ENCODE measurements at regions not wholly inside any gene's neighbourhood (a gene's known extent, or its start where the extent isn't known, plus 50 kb on each side); places are given as distances from the start of the nearest gene placed in this dataset.

GRCh38 chr12:116346222-116346621, 68.7 kb upstream of the MED13L start:
- Histone ChIP-seq H3K36me3 (ENCODE audit: control insufficient read depth in 2 of 2, insufficient read depth in 2 of 2, low read length in 2 of 2) (no peaks in the 10 kb centered on the region), H3K9me3 (ENCODE audit: control insufficient read depth in 2 of 2, low read length in 2 of 2) (no peaks in the 10 kb centered on the region), H3K27me3 (ENCODE audit: control insufficient read depth in 2 of 2, insufficient read depth in 2 of 2, low read length in 2 of 2) (no peaks in the 10 kb centered on the region), H3K4me3 (ENCODE audit: low read length in 2 of 2) (no peak overlapping the region), H3K9ac (ENCODE audit: low read depth in 1 of 2, low read length in 2 of 2) (no peak overlapping the region), H3K27ac (ENCODE audit: low read depth in 2 of 2, low read length in 2 of 2) (no peak overlapping the region), H3K4me1 (ENCODE audit: control insufficient read depth in 2 of 2, insufficient read depth in 2 of 2, low read length in 2 of 2) (peaks cover 5 to 12% of the 10 kb centered on the region in 2 donors)

GRCh38 chr12:116346741-116347140, 69.2 kb upstream of the MED13L start:
- Histone ChIP-seq H3K27ac (ENCODE audit: low read depth in 2 of 2, low read length in 2 of 2) (no peak overlapping the region), H3K36me3 (ENCODE audit: control insufficient read depth in 2 of 2, insufficient read depth in 2 of 2, low read length in 2 of 2) (no peaks in the 10 kb centered on the region), H3K27me3 (ENCODE audit: control insufficient read depth in 2 of 2, insufficient read depth in 2 of 2, low read length in 2 of 2) (no peaks in the 10 kb centered on the region), H3K4me3 (ENCODE audit: low read length in 2 of 2) (no peak overlapping the region), H3K9me3 (ENCODE audit: control insufficient read depth in 2 of 2, low read length in 2 of 2) (no peaks in the 10 kb centered on the region), H3K9ac (ENCODE audit: low read depth in 1 of 2, low read length in 2 of 2) (no peak overlapping the region), H3K4me1 (ENCODE audit: control insufficient read depth in 2 of 2, insufficient read depth in 2 of 2, low read length in 2 of 2) (peaks cover 5 to 12% of the 10 kb centered on the region in 2 donors)

DNA sequence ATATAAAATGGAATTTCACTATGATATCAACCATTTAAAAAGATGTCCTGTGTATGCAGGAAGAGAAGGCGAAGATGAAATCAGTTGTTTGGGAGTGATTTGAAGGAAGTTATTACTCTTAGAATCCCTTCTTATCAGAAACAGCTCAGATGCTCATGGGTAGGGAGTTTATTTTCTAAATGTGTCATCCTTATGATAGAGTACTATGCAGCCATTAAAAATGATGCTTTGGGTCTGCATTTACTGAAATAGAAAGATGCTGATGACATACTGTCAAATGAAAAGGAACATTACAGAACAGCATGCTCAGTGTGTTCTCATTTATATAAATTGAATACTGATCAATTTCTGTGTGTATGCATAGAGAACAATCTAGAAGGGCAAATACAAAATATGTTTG, 69.8 kb upstream of the MED13L start:
- Histone ChIP-seq H3K27ac (ENCODE audit: low read depth in 2 of 2, low read length in 2 of 2) (no peak overlapping the region), H3K4me1 (ENCODE audit: control insufficient read depth in 2 of 2, insufficient read depth in 2 of 2, low read length in 2 of 2) (peaks cover 5 to 12% of the 10 kb centered on the region in 2 donors), H3K36me3 (ENCODE audit: control insufficient read depth in 2 of 2, insufficient read depth in 2 of 2, low read length in 2 of 2) (no peaks in the 10 kb centered on the region), H3K9me3 (ENCODE audit: control insufficient read depth in 2 of 2, low read length in 2 of 2) (no peaks in the 10 kb centered on the region), H3K27me3 (ENCODE audit: control insufficient read depth in 2 of 2, insufficient read depth in 2 of 2, low read length in 2 of 2) (no peaks in the 10 kb centered on the region), H3K9ac (ENCODE audit: low read depth in 1 of 2, low read length in 2 of 2) (no peak overlapping the region), H3K4me3 (ENCODE audit: low read length in 2 of 2) (no peak overlapping the region)

DNA sequence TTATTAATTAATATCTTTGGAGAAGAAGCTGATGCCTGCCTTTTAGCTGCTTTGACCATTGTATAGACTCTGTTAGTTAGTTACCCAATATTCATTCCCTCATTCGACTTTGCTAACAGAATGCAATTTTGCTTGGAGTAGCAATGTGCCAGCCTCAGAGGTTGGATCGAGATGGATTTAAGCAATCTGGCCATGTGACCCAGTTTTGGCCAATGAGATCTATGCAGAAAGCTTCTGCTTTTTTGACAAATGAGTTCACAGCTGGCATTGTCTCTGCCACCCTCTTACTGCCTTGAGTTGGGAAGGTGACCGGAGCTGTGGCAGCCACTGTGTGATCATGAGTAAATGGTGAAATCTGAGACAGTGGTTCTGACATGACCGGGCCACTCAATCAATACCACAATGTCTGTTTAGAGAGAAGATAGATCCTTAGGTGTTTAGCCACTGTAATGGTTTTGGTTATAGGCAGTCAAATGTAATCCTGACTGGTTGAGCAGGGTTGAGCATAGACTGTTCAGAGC, 74.9 kb upstream of the MED13L start:
- Histone ChIP-seq H3K27me3 (ENCODE audit: control insufficient read depth in 2 of 2, insufficient read depth in 2 of 2, low read length in 2 of 2) (no peaks in the 10 kb centered on the region), H3K27ac (ENCODE audit: low read depth in 2 of 2, low read length in 2 of 2) (no peak overlapping the region), H3K9me3 (ENCODE audit: control insufficient read depth in 2 of 2, low read length in 2 of 2) (no peaks in the 10 kb centered on the region)

GRCh38 chr12:116353958-116354357, 76.5 kb upstream of the MED13L start:
- H3K9me3 ChIP-seq (ENCODE audit: control insufficient read depth in 2 of 2, low read length in 2 of 2): no peaks in the 10 kb centered on the region
- peaks cover 3 to 11% of the 10 kb centered on the region in 2 donors for H3K4me1 ChIP-seq (ENCODE audit: control insufficient read depth in 2 of 2, insufficient read depth in 2 of 2, low read length in 2 of 2)
- H3K27me3 ChIP-seq (ENCODE audit: control insufficient read depth in 2 of 2, insufficient read depth in 2 of 2, low read length in 2 of 2): no peaks in the 10 kb centered on the region
- no peak overlapping the region for H3K4me3 ChIP-seq (ENCODE audit: low read length in 2 of 2)
- no peak overlapping the region for H3K9ac ChIP-seq (ENCODE audit: low read depth in 1 of 2, low read length in 2 of 2)
- no peaks in the 10 kb centered on the region for H3K36me3 ChIP-seq (ENCODE audit: control insufficient read depth in 2 of 2, insufficient read depth in 2 of 2, low read length in 2 of 2)
- no peak overlapping the region for H3K27ac ChIP-seq (ENCODE audit: low read depth in 2 of 2, low read length in 2 of 2)

More for the DNA sequence above, 74.9 kb upstream of the MED13L start:
- H3K36me3 ChIP-seq (ENCODE audit: control insufficient read depth in 2 of 2, insufficient read depth in 2 of 2, low read length in 2 of 2): no peaks in the 10 kb centered on the region
- no peak overlapping the region for H3K9ac ChIP-seq (ENCODE audit: low read depth in 1 of 2, low read length in 2 of 2)
- no peak overlapping the region for H3K4me3 ChIP-seq (ENCODE audit: low read length in 2 of 2)
- H3K4me1 ChIP-seq (ENCODE audit: control insufficient read depth in 2 of 2, insufficient read depth in 2 of 2, low read length in 2 of 2): peaks cover 5 to 12% of the 10 kb centered on the region in 2 donors

DNA sequence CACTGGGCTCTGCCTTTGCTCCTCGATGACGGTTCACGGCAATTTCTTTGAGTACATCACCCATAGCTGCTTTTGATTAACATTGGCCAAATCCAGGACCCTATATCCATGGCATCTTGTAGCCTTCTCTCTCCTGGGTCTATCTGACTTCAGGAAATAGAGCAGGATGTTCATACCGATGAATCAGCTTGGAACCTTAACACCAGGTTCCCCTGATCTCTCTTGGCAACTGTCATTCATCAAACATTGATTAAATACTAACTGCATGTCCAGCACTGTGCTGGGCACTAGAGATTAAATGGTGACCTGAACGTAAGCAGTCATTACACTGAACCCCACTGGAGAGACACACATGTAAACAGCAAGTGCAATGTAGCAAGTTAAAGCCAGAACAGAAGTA, 77.0 kb upstream of the MED13L start:
- H3K9me3 ChIP-seq (ENCODE audit: control insufficient read depth in 2 of 2, low read length in 2 of 2): no peaks in the 10 kb centered on the region
- no peaks in the 10 kb centered on the region for H3K36me3 ChIP-seq (ENCODE audit: control insufficient read depth in 2 of 2, insufficient read depth in 2 of 2, low read length in 2 of 2)
- no peak overlapping the region for H3K9ac ChIP-seq (ENCODE audit: low read depth in 1 of 2, low read length in 2 of 2)
- H3K27me3 ChIP-seq (ENCODE audit: control insufficient read depth in 2 of 2, insufficient read depth in 2 of 2, low read length in 2 of 2): no peaks in the 10 kb centered on the region
- H3K27ac ChIP-seq (ENCODE audit: low read depth in 2 of 2, low read length in 2 of 2): no peak overlapping the region
- peaks cover 0 to 10% of the 10 kb centered on the region in 2 donors for H3K4me1 ChIP-seq (ENCODE audit: control insufficient read depth in 2 of 2, insufficient read depth in 2 of 2, low read length in 2 of 2)
- H3K4me3 ChIP-seq (ENCODE audit: low read length in 2 of 2): no peak overlapping the region

DNA sequence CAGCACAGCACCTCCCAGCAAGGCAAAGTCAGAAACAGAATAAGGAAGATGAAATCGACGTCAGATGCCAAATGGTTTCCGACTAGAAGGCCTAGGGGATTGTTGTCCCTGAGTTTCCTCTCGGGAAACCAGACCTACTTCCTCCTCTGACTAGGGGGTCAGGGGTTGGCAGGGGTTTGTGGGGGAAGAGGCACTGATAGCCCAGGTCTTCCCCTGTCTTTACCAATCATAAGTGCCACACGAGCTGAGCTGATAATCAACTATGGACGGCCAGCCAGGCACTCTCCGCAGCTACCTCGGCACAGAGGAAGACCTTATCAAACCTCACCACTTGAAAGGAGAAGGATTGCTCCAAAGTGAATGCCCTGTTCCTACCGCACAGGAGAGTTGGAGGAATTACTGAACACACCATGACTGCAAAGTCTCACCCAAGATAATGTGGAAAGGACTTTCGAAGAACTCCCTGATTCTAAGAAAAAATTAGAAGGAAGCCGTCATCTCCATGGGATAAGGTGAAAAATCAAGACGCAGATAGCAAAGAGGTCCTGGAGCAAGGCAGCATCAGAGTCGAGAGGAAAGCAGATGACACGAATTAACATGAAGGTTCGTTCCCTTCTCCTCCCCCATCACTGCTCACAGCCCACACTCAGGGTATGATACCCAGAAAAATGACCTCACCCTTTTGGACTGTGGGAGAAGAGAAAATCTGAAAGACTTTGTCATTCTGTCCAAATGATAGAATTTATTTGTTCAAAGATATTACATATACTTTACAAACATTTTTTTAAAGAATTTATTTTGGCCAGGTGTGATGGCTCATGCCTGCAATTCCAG, 77.7 kb upstream of the MED13L start:
- Histone ChIP-seq H3K36me3 (ENCODE audit: control insufficient read depth in 2 of 2, insufficient read depth in 2 of 2, low read length in 2 of 2) (no peaks in the 10 kb centered on the region), H3K27ac (ENCODE audit: low read depth in 2 of 2, low read length in 2 of 2) (no peak overlapping the region), H3K27me3 (ENCODE audit: control insufficient read depth in 2 of 2, insufficient read depth in 2 of 2, low read length in 2 of 2) (no peaks in the 10 kb centered on the region), H3K9me3 (ENCODE audit: control insufficient read depth in 2 of 2, low read length in 2 of 2) (no peaks in the 10 kb centered on the region), H3K4me1 (ENCODE audit: control insufficient read depth in 2 of 2, insufficient read depth in 2 of 2, low read length in 2 of 2) (peaks cover 0 to 12% of the 10 kb centered on the region in 2 donors), H3K4me3 (ENCODE audit: low read length in 2 of 2) (no peak overlapping the region), H3K9ac (ENCODE audit: low read depth in 1 of 2, low read length in 2 of 2) (no peak overlapping the region)

- H3K27ac ChIP-seq (ENCODE audit: low read depth in 2 of 2, low read length in 2 of 2): peak overlapping the region; percentile 81 to 83
- H3K27me3 ChIP-seq (ENCODE audit: control insufficient read depth in 2 of 2, insufficient read depth in 2 of 2, low read length in 2 of 2): no peaks in the 10 kb centered on the region
- no peaks in the 10 kb centered on the region for H3K36me3 ChIP-seq (ENCODE audit: control insufficient read depth in 2 of 2, insufficient read depth in 2 of 2, low read length in 2 of 2)
- H3K9ac ChIP-seq (ENCODE audit: low read depth in 1 of 2, low read length in 2 of 2): peak overlapping the region; percentile 15 to 28
- H3K4me1 ChIP-seq (ENCODE audit: control insufficient read depth in 2 of 2, insufficient read depth in 2 of 2, low read length in 2 of 2): peaks cover 0 to 12% of the 10 kb centered on the region in 2 donors
- H3K9me3 ChIP-seq (ENCODE audit: control insufficient read depth in 2 of 2, low read length in 2 of 2): no peaks in the 10 kb centered on the region
- H3K4me3 ChIP-seq (ENCODE audit: low read length in 2 of 2): peak overlapping the region; percentile 17 to 47
Observed at GRCh38 chr12:116358536-116358892, 81.0 kb upstream of the MED13L start.

- Histone ChIP-seq H3K27ac (ENCODE audit: low read depth in 2 of 2, low read length in 2 of 2) (peak overlapping the region; percentile 81 to 83), H3K9ac (ENCODE audit: low read depth in 1 of 2, low read length in 2 of 2) (peak overlapping the region; percentile 15 to 28), H3K4me1 (ENCODE audit: control insufficient read depth in 2 of 2, insufficient read depth in 2 of 2, low read length in 2 of 2) (peaks cover 0 to 12% of the 10 kb centered on the region in 2 donors), H3K27me3 (ENCODE audit: control insufficient read depth in 2 of 2, insufficient read depth in 2 of 2, low read length in 2 of 2) (no peaks in the 10 kb centered on the region), H3K36me3 (ENCODE audit: control insufficient read depth in 2 of 2, insufficient read depth in 2 of 2, low read length in 2 of 2) (no peaks in the 10 kb centered on the region), H3K9me3 (ENCODE audit: control insufficient read depth in 2 of 2, low read length in 2 of 2) (no peaks in the 10 kb centered on the region), H3K4me3 (ENCODE audit: low read length in 2 of 2) (peak overlapping the region; percentile 17 to 47)
Observed at GRCh38 chr12:116358893-116359761, 81.6 kb upstream of the MED13L start.
